ENCODE measurements at regions not wholly inside any gene's neighbourhood (a gene's known extent, or its start where the extent isn't known, plus 50 kb on each side); places are given as distances from the start of the nearest gene placed in this dataset.

DNA sequence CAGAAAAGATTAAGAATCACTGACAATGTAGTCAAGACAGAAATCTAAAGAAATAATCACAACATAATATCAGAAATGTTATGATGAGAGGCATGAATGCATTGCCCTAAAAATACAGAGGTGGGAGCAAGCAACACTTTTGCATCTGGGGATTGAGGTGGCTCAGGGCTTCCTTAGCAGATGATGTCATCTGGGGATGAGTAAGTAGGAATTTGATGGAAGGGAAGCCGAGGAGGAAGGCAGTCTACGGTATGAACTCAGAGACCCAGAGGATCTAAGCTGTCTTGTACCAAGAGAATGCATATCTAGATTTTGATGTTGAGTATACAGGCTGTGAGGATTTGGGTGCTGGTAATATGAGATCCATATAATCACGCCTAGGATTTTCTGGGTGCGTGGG, 193.0 kb upstream of the SNX19 start:
- H3K9me3 Mint-ChIP-seq: peaks cover 0 to 4% (median 0%) of the 10 kb centered on the region in 11 donors
- no peak overlapping the region for H3K4me3 Mint-ChIP-seq
- Histone ChIP-seq H3K27ac (ENCODE audit: low read depth, low read length) (no peak overlapping the region), H3K36me3 (ENCODE audit: control insufficient read depth in 2 of 3, insufficient read depth in 3 of 3, low read length in 3 of 3) (no peaks in the 10 kb centered on the region), H3K4me1 (ENCODE audit: control insufficient read depth in 2 of 2, insufficient read depth in 2 of 2, low read length in 2 of 2) (no peaks in the 10 kb centered on the region), H3K4me3 (ENCODE audit: low read length) (no peak overlapping the region), H3K9me3 (ENCODE audit: control insufficient read depth in 2 of 3, low read length in 3 of 3) (no peaks in the 10 kb centered on the region), H3K27me3 (ENCODE audit: control insufficient read depth in 2 of 2, insufficient read depth in 2 of 2, low read length in 2 of 2) (no peaks in the 10 kb centered on the region)
- ATAC-seq (no peak), DNase-seq (no peak)
- H3K4me1 Mint-ChIP-seq: no peaks in the 10 kb centered on the region
- POLR2A ChIA-PET: no interaction called here
- intact Hi-C loops (cut with micrococcal nuclease): no loop called here
- no peak overlapping the region for H3K27ac Mint-ChIP-seq
- CTCF ChIA-PET: no interaction called here
- peaks cover 0 to 13% (median 3%) of the 10 kb centered on the region in 5 donors for H3K27me3 Mint-ChIP-seq
- H3K36me3 Mint-ChIP-seq: no peaks in the 10 kb centered on the region

DNA sequence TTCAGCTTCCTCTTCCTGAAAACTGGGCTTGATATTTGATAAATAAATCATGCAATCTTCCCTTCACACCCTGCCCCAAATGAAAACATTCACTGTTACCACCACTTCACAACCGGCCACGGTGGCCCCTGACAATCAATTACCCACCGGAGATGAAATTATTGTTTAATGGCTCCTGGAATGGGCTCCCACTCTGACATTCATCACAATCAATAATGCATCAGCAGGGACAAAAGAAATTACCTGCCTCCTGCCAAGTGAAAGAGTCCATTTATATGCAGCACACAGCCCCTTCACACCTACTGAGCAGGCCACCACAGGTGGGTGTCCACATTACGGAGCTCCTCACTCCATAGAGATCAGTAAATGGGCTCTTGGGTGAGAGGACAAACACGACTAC, 193.5 kb upstream of the SNX19 start:
- no peak overlapping the region for H3K27ac Mint-ChIP-seq
- Histone ChIP-seq H3K27me3 (ENCODE audit: control insufficient read depth in 2 of 2, insufficient read depth in 2 of 2, low read length in 2 of 2) (no peaks in the 10 kb centered on the region), H3K27ac (ENCODE audit: low read depth, low read length) (no peak overlapping the region), H3K9me3 (ENCODE audit: control insufficient read depth in 2 of 3, low read length in 3 of 3) (no peaks in the 10 kb centered on the region), H3K4me1 (ENCODE audit: control insufficient read depth in 2 of 2, insufficient read depth in 2 of 2, low read length in 2 of 2) (no peaks in the 10 kb centered on the region), H3K4me3 (ENCODE audit: low read length) (no peak overlapping the region), H3K36me3 (ENCODE audit: control insufficient read depth in 2 of 3, insufficient read depth in 3 of 3, low read length in 3 of 3) (no peaks in the 10 kb centered on the region)
- peaks cover 0 to 3% (median 0%) of the 10 kb centered on the region in 11 donors for H3K9me3 Mint-ChIP-seq
- H3K4me1 Mint-ChIP-seq: no peaks in the 10 kb centered on the region
- peaks cover 0 to 8% (median 0%) of the 10 kb centered on the region in 5 donors for H3K27me3 Mint-ChIP-seq
- no peak for DNase-seq
- no peak for ATAC-seq
- ChIA-PET POLR2A (no interaction called here), CTCF (no interaction called here)
- no peaks in the 10 kb centered on the region for H3K36me3 Mint-ChIP-seq
- intact Hi-C loops (cut with micrococcal nuclease): no loop called here
- no peak overlapping the region for H3K4me3 Mint-ChIP-seq

DNA sequence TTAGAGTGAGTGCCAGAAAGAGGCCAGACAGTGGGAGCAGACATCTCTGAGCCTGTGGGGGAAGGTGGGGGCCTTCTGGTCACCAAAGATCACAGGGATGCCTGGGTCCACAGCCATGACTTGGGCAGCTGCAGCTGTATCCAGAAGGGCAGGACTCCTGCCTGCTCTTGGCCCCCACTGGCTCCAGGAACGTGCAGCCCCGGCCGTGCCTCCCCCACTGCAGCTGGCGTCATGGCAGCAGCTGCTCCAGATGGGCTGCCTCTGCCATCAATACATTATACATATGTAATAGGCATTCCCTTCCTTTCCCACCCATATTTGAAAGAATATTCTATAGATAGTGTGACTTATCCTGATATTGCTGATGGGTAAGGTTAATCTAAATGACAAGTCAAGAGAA, 195.5 kb upstream of the SNX19 start:
- no peaks in the 10 kb centered on the region for H3K9me3 ChIP-seq (ENCODE audit: control insufficient read depth in 2 of 3, low read length in 3 of 3)
- no peak overlapping the region for H3K4me3 Mint-ChIP-seq
- DNase-seq (no peak), ATAC-seq (no peak)
- H3K4me1 ChIP-seq (ENCODE audit: control insufficient read depth in 2 of 2, insufficient read depth in 2 of 2, low read length in 2 of 2): no peaks in the 10 kb centered on the region
- H3K36me3 ChIP-seq (ENCODE audit: control insufficient read depth in 2 of 3, insufficient read depth in 3 of 3, low read length in 3 of 3): no peaks in the 10 kb centered on the region
- peaks cover 0 to 7% (median 0%) of the 10 kb centered on the region in 11 donors for H3K9me3 Mint-ChIP-seq
- intact Hi-C loops (cut with micrococcal nuclease): no loop called here
- no peak overlapping the region for H3K27ac ChIP-seq (ENCODE audit: low read depth, low read length)
- POLR2A ChIA-PET: no interaction called here
- H3K36me3 Mint-ChIP-seq: no peaks in the 10 kb centered on the region
- H3K4me3 ChIP-seq (ENCODE audit: low read length): no peak overlapping the region
- no peaks in the 10 kb centered on the region for H3K4me1 Mint-ChIP-seq
- H3K27me3 ChIP-seq (ENCODE audit: control insufficient read depth in 2 of 2, insufficient read depth in 2 of 2, low read length in 2 of 2): no peaks in the 10 kb centered on the region
- CTCF ChIA-PET: no interaction called here
- no peak overlapping the region for H3K27ac Mint-ChIP-seq
- H3K27me3 Mint-ChIP-seq: peaks cover 0 to 8% (median 0%) of the 10 kb centered on the region in 5 donors

DNA sequence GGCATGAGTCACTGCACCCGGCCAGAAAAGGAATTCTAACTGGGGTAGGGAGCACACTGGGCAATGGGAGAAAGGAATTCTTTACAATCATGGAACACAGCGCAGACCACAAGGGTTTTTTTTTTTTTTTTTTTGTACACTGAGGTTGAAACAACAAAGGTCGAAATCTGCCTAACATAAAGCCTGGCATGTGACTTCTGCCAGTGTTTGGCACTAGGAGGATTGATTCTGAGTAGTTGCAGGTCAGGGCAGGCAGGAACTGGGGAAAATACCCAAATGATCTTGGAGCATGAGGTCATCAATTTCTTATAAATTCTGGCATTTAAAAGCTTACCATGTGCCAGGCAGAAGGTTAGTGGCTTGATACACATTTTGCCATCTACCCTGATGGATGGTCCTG, 202.0 kb upstream of the SNX19 start:
- ATAC-seq (no peak), DNase-seq (no peak)
- Mint-ChIP-seq H3K4me3 (no peak overlapping the region), H3K9me3 (peaks cover 0 to 12% (median under 1%) of the 10 kb centered on the region in 11 donors), H3K27me3 (peaks cover 0 to 4% (median 0%) of the 10 kb centered on the region in 5 donors), H3K4me1 (no peaks in the 10 kb centered on the region), H3K27ac (no peak overlapping the region), H3K36me3 (no peaks in the 10 kb centered on the region)
- Histone ChIP-seq H3K36me3 (ENCODE audit: control insufficient read depth in 2 of 3, insufficient read depth in 3 of 3, low read length in 3 of 3) (no peaks in the 10 kb centered on the region), H3K4me3 (ENCODE audit: low read length) (no peak overlapping the region), H3K27ac (ENCODE audit: low read depth, low read length) (no peak overlapping the region), H3K9me3 (ENCODE audit: control insufficient read depth in 2 of 3, low read length in 3 of 3) (no peaks in the 10 kb centered on the region), H3K4me1 (ENCODE audit: control insufficient read depth in 2 of 2, insufficient read depth in 2 of 2, low read length in 2 of 2) (no peaks in the 10 kb centered on the region), H3K27me3 (ENCODE audit: control insufficient read depth in 2 of 2, insufficient read depth in 2 of 2, low read length in 2 of 2) (no peaks in the 10 kb centered on the region)
- intact Hi-C loops (cut with micrococcal nuclease): no loop called here
- POLR2A ChIA-PET: no interaction called here
- CTCF ChIA-PET: no interaction called here

DNA sequence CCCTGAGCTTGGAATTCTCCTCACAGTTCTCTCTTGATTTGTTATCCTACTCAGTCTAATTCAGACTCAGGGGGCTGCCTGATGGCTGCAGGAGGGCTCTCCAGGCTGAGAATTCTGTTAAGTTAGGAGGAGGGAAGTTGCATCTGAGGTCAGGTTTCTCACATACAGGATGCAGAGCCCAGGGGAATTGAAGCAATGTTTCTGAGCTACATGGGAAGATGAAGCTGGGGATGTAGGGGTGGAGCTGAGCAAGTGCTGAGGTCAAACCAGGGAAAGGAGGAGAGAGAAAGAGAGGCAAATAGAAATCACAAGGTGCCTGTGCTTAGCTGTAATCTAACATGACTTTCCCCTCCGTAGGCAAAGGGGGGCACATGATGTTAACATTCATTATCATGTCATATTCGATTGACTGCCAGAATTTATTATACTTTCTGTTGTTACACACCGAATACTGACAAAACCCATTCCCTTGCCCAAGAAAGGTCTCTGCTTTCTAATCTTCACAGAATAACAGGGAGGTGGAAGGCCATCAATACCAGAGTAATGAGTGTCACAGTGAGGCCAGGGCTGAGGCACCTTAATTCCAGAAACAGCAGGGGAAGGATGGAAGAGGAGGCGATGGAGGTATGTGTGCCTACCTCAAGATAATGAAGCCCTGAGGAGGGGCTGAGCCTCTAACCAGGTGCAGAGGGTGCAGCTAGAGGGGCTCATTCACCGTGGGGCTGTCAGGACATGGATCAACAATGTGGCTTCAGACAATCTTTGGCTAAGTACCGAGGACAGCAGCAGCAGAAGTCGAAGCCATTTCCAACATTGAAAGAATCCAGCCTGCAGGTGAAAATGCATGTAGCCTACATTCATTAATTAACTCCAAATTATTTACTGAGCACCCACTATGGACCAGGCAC, 205.4 kb upstream of the SNX19 start:
- H3K27me3 ChIP-seq (ENCODE audit: control insufficient read depth in 2 of 2, insufficient read depth in 2 of 2, low read length in 2 of 2): no peaks in the 10 kb centered on the region
- intact Hi-C loops (cut with micrococcal nuclease): no loop called here
- DNase-seq (no peak), ATAC-seq (no peak)
- no peaks in the 10 kb centered on the region for H3K9me3 ChIP-seq (ENCODE audit: control insufficient read depth in 2 of 3, low read length in 3 of 3)
- no peak overlapping the region for H3K4me3 ChIP-seq (ENCODE audit: low read length)
- ChIA-PET POLR2A (no interaction called here), CTCF (no interaction called here)
- H3K4me1 ChIP-seq (ENCODE audit: control insufficient read depth in 2 of 2, insufficient read depth in 2 of 2, low read length in 2 of 2): no peaks in the 10 kb centered on the region
- Mint-ChIP-seq H3K4me1 (no peaks in the 10 kb centered on the region), H3K9me3 (peaks cover 0 to 22% (median 4%) of the 10 kb centered on the region in 11 donors), H3K27ac (no peak overlapping the region), H3K27me3 (peaks cover 0 to 4% (median 0%) of the 10 kb centered on the region in 5 donors), H3K36me3 (no peaks in the 10 kb centered on the region), H3K4me3 (no peak overlapping the region)
- H3K27ac ChIP-seq (ENCODE audit: low read depth, low read length): no peak overlapping the region
- H3K36me3 ChIP-seq (ENCODE audit: control insufficient read depth in 2 of 3, insufficient read depth in 3 of 3, low read length in 3 of 3): no peaks in the 10 kb centered on the region

DNA sequence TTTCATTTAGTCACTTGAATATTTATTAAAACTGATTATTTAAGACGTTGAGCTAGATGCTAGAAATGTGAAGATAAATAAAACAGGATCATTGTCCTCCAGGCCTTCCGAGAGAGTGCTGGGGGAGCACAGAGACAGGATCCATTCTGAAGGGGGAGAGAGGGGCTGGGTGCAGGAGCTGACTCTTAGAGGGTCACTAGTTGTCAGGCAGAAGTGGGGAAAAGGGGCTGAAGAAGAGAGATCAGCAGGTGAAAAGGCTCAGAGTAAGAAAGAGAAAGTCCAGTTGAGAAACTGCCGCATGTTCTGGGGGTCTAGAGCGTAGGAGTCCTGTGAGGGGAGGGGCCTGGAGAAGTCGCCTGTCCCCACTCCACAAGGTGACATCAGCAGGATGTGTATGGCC, 206.2 kb upstream of the SNX19 start:
- Histone ChIP-seq H3K4me3 (ENCODE audit: low read length) (no peak overlapping the region), H3K27me3 (ENCODE audit: control insufficient read depth in 2 of 2, insufficient read depth in 2 of 2, low read length in 2 of 2) (no peaks in the 10 kb centered on the region), H3K9me3 (ENCODE audit: control insufficient read depth in 2 of 3, low read length in 3 of 3) (peaks cover 0 to 6% (median 0%) of the 10 kb centered on the region in 3 experiments), H3K4me1 (ENCODE audit: control insufficient read depth in 2 of 2, insufficient read depth in 2 of 2, low read length in 2 of 2) (no peaks in the 10 kb centered on the region), H3K27ac (ENCODE audit: low read depth, low read length) (no peak overlapping the region), H3K36me3 (ENCODE audit: control insufficient read depth in 2 of 3, insufficient read depth in 3 of 3, low read length in 3 of 3) (no peaks in the 10 kb centered on the region)
- no peak for DNase-seq
- no peaks in the 10 kb centered on the region for H3K4me1 Mint-ChIP-seq
- POLR2A ChIA-PET: no interaction called here
- H3K4me3 Mint-ChIP-seq: no peak overlapping the region
- H3K27ac Mint-ChIP-seq: no peak overlapping the region
- H3K36me3 Mint-ChIP-seq: no peaks in the 10 kb centered on the region
- CTCF ChIA-PET: no interaction called here
- peaks cover 4 to 29% (median 7%) of the 10 kb centered on the region in 11 donors for H3K9me3 Mint-ChIP-seq
- intact Hi-C loops (cut with micrococcal nuclease): no loop called here
- H3K27me3 Mint-ChIP-seq: peaks cover 0 to 4% (median 0%) of the 10 kb centered on the region in 5 donors
- ATAC-seq: no peak

DNA sequence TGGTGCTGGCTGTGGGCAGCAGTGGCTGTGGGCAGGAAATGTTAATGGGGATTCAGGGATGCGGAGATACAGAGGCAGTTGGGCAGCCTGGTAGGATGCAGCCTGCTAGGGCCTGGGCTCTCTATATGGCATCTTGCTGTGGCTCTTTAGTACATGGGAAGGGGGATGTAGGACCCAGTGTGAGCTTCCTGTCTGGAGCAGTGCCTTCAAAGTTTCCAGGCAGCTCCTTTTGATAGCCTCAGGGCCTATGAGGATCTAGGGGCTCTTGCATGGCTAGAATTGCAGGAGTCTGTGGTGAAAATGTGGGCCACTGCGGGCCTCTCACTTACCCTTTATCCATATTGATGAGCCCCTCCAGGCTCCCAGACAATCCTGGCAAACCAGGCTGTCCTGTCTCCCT, 213.2 kb upstream of the SNX19 start:
- H3K36me3 ChIP-seq (ENCODE audit: control insufficient read depth in 2 of 3, insufficient read depth in 3 of 3, low read length in 3 of 3): no peaks in the 10 kb centered on the region
- no peak for ATAC-seq
- ChIA-PET CTCF (interaction anchor here (0.7 kb wide), 1 partner anchor 54 kb away, joined by 3 read pairs; no protein-coding TSS in a partner anchor), POLR2A (no interaction called here)
- DNase-seq: no peak
- Mint-ChIP-seq H3K27me3 (peaks cover 0 to 19% (median 0%) of the 10 kb centered on the region in 5 donors), H3K36me3 (peaks cover 0 to 5% (median 0%) of the 10 kb centered on the region in 5 donors), H3K9me3 (peaks cover 7 to 44% (median 19%) of the 10 kb centered on the region in 11 donors), H3K4me3 (no peak overlapping the region), H3K27ac (no peak overlapping the region), H3K4me1 (no peaks in the 10 kb centered on the region)
- intact Hi-C loops (cut with micrococcal nuclease): no loop called here
- no peak overlapping the region for H3K27ac ChIP-seq (ENCODE audit: low read depth, low read length)
- peaks cover 0 to 23% (median 3%) of the 10 kb centered on the region in 3 experiments for H3K9me3 ChIP-seq (ENCODE audit: control insufficient read depth in 2 of 3, low read length in 3 of 3)
- no peak overlapping the region for H3K4me3 ChIP-seq (ENCODE audit: low read length)
- no peaks in the 10 kb centered on the region for H3K4me1 ChIP-seq (ENCODE audit: control insufficient read depth in 2 of 2, insufficient read depth in 2 of 2, low read length in 2 of 2)
- H3K27me3 ChIP-seq (ENCODE audit: control insufficient read depth in 2 of 2, insufficient read depth in 2 of 2, low read length in 2 of 2): no peaks in the 10 kb centered on the region

All from naive thymus-derived CD4-positive, alpha-beta T cell (primary cell).